AG20443 (cell line): ENCODE measurements at regions not wholly inside any gene's neighbourhood (a gene's known extent, or its start where the extent isn't known, plus 50 kb on each side); places are given as distances from the start of the nearest gene placed in this dataset.
"Not testable (repeated sequence)": the region's sequence is repeated elsewhere in the genome, so short reads cannot be mapped to it uniquely, and the experiment has no call there.

Experiments used
- DNase-seq: peaks from one replicate; pipeline ENCODE4 v3.0.0; 2012; ENCODE audit warnings: low spot score, mixed read lengths

- not testable (repeated sequence) for DNase-seq
These were observed 215.0 kb downstream of the STIM2 start for GRCh38 chr4:27075603-27076002.

DNA sequence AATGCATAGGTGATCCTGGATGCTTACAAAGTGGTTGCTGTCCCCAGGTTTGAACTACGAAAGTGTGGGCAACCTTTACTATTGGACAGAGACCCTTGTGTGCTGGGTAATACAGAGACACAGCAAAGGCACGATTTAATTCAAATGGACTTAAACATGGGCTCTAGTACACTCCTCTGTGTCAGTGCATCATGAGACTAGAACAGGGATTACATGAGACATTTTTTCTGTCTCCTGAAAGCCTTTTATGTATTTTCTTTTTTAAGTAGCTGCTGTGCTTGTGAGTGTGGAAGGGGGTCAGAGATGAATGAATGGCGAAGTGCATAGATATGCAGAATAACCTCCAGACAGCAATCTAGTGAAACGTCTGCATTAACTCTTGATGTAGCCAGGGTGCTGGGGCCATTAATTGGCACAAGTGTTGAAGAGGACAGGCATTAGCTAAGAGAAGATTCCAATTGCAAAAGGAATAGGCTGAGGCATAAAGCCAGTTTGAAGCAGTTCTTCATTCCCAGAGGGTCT lies 218.4 kb downstream of the STIM2 start:
- no peak for DNase-seq

DNA sequence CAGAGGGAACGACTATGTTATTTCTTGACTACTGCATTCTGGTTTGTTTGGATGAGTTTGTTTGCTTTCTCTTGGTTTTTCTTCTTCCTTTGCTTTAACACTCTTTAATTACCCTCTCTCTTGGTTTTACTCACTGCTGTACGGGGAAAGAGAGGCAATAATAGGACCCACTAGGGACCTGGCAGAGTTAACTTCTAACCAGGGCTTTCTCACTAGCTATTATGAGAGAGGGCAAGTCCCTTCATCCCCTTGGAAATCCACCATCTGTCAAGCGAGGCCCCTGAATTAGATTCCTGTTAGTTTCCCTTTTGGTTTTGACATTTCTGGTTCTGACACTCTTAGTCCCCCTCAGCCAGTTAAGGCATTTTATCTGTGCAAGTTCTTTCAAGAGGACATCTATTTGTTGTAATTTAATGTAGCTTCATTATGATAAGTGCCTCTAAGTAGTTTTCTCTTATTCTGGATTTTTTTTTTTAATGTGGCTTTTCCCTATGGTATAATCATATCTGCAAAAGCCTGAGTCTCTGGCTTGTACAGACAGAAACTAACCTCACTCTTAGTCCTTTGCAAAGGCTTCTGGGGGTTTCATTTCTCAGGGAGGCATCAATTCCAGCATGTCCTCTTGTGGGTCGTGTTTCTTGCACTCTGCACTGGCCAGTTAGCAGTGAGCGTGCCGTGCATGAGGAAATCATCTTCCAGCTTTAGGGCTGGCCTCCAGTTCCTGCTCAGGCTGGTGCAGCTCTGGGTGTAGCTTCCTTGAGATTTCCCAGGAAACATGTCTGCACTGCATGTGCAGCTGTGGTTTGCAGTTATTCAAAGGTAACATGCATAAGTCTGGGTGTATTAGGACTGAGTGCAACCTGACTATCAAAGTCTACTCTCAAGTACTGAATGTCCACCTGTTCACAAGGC lies 221.3 kb downstream of the STIM2 start:
- no peak for DNase-seq

DNA sequence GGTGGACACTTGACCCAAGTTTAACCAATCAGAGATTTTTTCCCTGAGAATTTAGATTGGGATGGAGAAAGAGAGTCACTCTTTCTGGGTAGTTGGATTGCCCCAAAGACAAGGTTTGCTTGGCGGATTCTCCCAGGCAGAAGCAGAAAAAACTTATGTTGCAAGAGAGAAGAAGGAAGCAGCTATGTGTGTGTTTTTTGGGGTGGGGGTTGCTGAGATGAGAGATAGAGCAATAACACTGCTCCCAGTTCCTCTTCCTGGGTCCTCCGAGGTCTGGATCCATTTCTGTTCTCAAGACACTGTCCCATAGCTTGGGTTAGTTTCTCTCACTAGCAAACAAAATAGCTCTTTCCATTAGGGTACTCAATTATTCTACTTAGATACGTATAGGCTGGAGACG lies 222.1 kb downstream of the STIM2 start:
- no peak for DNase-seq

DNA sequence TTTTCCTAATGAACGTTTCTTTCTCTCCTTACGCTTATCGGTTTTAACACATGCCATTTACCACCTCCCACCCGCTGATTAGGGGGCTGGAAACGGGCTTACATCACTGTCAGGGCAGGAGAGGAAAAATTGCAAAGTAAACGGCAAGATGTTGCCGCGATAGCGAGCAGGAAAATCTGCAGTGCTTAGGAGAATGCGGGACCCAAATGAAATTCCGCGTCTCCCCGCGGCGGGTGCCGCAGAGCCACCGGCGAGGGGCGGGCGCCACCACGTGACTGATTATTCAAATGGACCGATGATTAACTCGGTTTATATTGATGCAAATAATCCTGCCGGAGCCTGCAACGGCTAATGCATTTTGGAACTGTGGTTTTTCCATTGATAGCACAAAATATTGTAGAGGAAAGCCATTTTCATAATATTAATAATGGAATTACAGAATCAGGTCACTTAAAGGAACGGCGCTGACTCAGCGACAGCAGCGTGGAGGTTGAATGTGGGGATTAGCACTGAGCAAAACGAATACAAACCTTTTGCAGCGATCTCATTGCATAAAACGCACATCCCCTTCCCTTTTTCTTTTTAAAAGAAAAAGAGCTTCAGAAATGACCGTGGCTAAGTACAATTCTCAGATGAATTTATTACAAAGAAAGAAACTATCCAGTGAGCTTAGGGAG lies 224.2 kb downstream of the STIM2 start:
- peak; percentile 34 for DNase-seq

DNA sequence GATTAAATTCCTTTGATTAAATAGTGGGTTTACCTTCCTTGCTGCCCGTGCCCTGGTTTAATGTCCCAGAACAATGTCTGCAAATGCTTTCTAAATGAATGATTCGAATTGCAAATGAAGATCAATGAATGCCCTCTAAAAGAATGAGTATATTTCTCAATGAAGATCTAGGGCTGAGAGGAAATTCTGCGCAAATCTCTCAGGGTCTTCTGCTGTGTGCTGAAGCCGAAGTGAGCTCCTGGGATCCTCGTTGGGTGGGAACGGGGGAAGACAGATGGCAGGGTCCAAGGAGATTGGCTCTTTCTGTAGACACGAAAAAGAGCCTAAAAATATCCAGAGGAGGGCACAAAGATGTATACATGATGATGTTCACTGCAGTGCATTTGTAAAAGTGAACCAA lies 224.8 kb downstream of the STIM2 start:
- no peak for DNase-seq

DNA sequence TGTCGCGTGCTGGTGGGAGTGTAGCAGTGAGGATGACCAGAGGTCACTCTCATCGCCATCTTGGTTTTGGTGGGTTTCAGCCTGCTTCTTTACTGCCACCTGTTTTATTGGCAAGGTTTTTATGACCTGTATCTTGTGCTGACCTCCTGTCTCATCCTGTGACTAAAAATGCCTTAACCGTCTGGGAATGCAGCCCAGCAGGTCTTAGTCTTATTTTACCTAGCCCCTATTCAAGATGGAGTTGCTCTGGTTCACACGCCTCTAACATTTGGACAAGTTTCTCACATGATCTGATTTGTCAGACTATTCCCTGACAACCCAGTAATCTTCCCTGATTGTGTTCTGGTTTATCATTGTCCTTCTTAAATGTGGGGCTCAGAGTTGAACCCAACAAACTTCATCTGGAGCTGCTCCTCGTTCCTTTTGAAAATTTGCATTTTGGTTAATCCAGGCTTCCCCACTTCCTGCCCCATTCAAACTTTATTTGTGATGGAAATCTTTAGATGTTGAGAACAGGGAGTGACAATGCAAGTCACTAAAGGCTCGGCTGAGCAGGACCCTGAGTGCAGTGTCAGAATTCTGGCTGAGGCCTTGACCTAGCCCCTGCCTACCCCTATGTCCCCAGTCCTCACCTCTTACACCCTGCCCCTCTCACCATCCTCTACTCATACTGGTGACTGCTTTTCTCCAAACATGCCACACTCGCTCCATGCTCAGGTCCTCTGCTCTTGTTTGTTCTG lies 226.8 kb downstream of the STIM2 start:
- no peak for DNase-seq

DNA sequence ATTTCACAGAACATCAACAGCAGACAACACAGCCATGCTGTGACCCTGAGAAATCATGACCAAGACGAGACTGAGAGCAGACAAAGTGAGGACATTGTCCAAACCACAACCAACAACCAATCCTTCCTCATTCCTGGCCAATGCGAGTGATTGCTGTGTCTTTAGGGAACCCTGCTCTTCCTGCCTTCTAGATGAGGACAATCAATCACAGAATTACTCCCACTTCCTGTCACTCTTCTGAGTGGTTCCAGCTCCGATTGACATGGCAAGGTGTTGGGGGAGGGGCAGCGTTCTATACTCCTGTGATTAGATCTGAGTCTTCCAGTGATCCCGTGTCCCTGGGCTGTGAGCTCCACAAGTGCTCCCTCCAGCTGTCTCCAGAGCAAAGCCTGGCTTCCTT lies 227.8 kb downstream of the STIM2 start:
- no peak for DNase-seq

- DNase-seq: no peak
These were observed 228.5 kb downstream of the STIM2 start for GRCh38 chr4:27089186-27089585.

- DNase-seq: no peak
These were observed 229.8 kb downstream of the STIM2 start for GRCh38 chr4:27090406-27090805.

DNA sequence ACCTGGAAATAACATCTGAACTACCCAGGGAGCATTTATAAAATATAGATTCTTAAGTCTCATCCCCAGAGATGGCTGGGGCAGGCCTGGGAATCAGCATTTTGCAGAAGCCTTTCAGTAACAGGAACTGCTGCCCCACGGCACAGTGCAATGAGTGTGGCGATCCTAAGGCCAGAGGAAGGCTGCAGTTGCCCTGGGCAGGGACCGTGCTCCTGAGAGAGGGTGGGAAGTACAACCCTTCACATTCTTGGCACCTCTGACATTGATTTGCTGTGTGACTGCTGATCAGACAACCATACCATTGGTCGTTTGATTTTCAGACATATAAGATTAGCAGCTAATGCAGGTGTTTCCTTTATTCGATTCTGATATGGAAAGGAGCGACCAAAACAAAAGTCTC lies 233.6 kb downstream of the STIM2 start:
- no peak for DNase-seq

DNA sequence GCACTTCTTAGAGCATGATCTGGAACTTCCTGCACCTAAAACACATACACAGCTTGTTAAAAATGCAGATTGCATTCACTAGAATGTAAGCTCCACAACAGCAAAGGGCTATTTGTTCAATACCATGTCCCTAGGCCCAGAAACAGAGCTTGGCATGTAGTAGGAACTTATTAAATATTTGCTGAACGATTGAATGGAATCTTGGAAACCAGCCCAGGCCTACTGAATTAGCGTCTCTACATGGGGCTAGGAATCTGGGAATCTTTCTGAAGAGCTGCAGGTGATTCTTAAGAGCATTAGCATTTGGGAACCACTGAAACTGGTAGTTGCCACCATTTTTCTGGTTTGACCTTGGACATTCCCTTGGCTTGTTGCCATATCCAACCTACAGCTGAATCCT lies 234.1 kb downstream of the STIM2 start:
- no peak for DNase-seq

DNA sequence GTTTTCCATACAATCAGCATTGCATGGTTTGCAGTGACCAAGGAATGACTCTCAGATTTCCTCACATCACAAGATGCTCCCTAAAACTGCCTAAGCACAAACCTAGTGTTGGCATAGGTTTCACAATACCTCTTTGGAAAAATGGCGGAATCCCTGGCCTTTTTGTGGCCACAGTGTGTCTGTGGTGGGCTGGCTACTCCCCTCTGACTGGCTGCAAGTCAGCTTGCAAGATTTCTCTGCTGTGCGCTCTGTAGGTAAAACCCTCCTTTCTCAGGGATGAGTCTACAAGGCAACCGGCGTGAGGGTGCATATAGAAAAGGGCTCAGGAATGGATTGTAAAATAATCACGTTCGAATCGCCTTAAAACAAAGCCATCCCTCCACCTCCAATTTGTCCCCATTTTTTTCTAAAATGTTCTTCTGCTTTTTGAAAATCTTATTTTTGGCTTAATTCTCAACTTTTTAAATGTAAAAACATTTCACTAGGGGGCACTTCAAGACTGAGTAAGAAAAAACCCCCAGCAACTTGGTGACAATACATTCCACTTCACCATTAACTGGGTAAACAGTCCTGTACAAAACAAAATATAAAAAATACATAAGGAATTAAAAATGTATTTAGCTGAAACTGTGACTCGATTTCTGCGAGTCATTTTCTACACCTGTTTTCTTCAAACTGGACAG lies 235.6 kb downstream of the STIM2 start:
- DNase-seq: no peak

GRCh38 chr4:27098034-27098433 lies 237.4 kb downstream of the STIM2 start:
- no peak for DNase-seq

GRCh38 chr4:27100713-27101112 lies 240.1 kb downstream of the STIM2 start:
- no peak for DNase-seq

GRCh38 chr4:27101126-27101525 lies 240.5 kb downstream of the STIM2 start:
- no peak for DNase-seq

DNA sequence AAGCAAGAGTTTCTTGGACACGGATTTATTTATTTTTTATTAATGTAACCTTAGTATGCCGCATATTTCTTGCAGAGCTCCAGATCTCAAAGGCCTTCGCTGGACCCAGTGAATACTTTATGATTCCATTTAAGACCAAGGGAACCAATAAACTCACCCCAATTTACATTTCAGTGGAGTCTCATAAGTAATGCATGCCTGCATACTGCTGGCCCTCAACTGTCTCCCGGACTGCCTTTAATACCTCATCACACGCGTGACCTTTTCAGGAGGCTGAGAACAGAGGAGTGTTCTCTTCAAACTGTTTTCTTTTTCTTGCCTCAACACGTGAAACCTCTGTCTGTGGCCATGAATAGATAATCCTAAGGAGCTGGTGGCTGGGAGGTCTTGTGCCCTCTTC lies 240.9 kb downstream of the STIM2 start:
- no peak for DNase-seq

GRCh38 chr4:27111627-27112026 lies 251.0 kb downstream of the STIM2 start:
- no peak for DNase-seq

- DNase-seq: no peak
These were observed 251.9 kb downstream of the STIM2 start for GRCh38 chr4:27112587-27112986.

DNA sequence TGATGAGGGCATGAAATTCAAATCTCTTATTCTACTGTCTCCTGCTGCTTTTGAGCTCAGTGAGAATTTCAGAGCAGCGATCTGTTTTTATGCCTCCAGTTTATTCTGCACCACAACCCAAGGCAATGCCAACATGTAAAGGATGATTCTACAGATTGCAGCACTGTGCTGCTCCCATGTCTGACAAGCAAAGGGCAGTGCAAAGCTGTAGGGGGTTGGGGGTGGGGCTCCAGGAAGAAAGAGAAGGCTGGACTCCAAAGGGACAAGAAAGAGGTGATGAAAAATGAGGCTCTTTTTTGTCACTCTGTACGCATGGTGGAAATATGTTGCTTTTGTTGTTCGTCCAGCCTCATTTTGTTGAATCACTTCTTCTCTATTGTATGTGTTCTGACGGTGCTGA lies 254.6 kb downstream of the STIM2 start:
- DNase-seq: no peak

DNA sequence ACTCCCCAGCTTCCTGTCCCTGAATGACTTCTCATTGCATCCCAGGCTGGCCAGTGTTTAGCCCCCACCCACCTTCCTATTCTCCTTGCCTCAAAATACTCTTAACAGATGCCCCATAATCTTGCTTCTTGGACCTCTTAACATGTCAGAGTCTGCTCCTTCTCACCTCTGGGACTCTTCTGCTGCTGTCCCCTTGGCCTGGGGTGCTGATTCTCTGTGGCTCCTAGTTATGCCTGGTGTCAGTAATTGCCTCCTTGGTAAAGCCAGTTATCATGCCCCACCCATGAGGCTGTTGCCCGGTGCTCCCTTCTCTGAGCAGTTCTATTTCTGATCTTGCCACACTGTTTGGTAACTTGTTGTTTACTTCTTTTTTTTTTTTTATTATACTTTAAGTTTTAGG lies 256.8 kb downstream of the STIM2 start:
- DNase-seq: no peak

- DNase-seq: no peak
These were observed 258.6 kb downstream of the STIM2 start for GRCh38 chr4:27119239-27119638.
